GM18502 (cell line): ENCODE measurements at regions not wholly inside any gene's neighbourhood (a gene's known extent, or its start where the extent isn't known, plus 50 kb on each side); places are given as distances from the start of the nearest gene placed in this dataset.

ENCODE experiments used
- ATAC-seq: cut with Tn5 transposase; IDR thresholded peaks from one replicate; pipeline ENCODE4 v1.9.1; 2021; ENCODE audit warnings: mild to moderate bottlenecking; ENCODE audit not compliant: unreplicated experiment, poor library complexity

DNA sequence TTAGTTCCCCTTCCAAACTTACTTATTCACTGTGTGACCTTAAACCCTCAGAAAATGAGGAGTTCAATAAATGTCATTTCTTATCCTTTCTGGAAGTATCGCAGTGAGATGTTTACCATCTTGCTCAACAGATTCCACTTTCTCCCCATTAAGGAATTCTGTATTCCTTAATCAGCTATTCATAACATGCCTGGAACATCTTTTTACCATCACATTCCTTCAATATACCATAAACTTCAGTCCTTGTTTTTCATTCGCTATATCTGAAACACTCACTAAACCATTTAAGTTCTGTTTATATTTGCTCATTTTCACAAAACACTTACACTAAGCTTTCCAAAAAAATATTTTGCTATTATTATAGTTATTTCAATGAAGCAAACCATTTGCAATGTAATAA is 1158.6 kb downstream of the CDH12 start:
- ATAC-seq: no peak

DNA sequence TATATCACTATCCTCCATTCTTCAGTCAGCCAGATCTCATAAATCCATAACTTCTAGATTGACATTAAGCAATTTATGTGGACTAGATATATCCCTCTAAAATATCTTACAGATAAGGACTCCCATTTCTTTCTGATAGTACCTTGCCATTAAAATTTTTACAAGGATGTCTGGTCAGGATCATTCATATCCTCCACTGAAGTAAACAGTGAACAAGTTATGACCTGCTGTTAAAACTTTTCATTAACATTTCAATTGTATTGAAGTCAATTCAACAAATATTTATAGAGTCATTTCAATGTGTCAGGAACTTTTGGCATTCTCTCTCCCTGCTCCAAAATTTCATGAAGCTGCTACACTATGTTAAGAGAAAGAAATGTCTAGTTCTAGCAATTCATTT is 1159.6 kb downstream of the CDH12 start:
- ATAC-seq: no peak

DNA sequence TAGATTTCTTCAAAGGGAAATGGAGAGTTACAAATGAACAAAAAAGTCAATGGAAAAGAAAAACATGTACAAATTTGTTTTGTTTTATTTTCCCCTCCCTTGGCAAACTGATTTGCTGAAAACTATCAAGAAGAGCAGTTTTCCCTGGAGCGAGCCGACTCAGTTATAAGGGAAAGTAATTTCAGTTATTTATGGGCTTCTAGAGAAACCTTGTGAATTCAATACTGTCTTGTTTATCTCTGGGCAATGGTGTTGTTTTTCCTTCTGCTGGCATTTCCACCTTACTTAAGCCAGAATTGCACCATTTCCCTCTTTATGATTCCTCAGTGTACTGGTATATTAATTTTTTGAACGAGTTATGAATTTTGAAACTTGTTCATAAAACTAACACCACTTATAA is 1163.6 kb downstream of the CDH12 start:
- ATAC-seq: no peak

DNA sequence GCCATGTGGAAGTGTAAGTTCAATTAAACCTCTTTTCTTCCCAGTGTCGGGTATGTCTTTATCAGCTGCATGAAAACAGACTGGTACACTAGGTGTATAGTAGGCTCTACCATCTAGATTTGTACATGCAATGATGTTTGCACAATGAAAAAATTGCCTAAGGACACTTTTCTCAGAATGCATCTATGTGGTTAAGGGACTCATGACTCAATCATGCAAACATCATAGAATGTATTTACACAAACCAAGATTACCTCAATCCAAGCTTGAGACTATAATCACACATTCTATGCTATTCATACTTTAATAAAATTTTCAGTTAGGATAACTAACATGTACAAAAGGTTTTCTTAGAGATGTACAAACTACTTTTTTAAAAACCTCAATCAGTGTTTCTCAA is 1164.5 kb downstream of the CDH12 start:
- no peak for ATAC-seq

DNA sequence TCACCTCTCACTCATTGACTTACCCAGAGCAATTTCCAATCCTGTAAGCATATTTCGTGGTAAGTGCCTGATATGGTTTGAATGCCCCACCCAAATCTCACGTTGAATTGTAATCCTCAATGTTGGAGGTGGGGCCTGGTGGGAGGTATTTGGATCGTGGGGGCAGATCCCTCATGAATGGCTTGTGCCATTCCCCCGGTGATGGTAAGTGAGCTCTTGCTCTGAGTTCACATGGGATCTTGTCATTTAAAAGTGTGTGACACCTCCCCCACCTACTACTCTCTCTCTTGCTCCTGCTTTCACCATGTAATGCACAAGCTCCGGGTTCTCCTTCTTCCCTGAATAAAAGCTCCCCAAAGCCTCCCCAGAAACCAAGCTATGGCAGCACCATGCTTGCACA is 1165.5 kb downstream of the CDH12 start:
- ATAC-seq: no peak

DNA sequence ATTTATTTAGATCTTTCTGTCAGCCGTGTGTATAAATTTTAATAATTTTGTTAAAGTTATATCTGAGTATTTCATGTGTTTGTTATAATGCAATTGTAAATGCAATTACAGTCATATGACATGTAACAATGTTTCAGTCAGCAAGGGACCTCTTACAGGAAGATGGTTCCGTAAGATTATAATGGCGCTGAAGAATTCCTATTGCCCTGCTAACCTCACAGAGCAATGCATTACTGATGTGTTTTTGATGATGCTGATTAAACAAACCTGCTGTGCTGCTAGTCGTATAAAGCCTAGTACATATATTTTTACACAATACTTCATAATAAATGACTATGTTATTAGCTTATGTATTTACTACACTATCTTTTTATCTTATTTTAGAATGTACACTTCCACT is 1166.4 kb downstream of the CDH12 start:
- no peak for ATAC-seq

DNA sequence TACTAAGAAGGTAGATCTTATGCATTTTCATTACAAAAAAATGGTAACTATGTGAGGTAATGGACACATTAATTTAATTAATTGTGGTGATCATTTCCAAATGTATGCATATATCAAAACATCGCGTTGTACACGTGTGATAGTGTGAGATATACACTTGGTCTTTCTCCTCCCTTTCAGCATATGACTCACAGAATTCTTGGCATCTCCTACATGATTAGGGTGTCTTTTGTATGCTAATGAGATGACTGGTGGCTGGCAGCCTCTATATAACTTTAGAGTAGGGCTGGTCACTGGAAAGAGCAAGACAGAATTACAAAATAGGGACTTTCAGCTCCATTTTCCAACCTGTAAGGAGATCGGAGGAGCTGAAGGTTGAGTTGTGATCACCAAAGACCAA is 1167.6 kb downstream of the CDH12 start:
- no peak for ATAC-seq

DNA sequence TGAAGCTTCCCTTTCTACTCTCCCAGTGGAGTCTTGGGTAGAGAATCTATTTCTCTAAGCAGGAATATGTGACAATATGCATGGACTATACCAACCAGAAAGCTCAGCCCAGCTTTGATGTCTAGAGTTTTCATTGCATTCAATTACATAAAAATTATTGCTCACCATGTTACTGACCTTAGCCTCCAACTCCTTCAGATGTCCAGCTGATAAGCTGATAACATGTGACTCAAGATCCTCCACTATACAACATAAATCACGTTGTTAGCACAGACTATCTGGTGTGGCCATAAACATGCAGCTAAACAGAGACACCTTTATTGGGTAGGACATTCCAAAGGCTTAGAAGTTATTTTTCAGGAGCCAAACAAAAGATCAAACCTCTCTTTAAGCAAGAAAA is 1168.2 kb downstream of the CDH12 start:
- no peak for ATAC-seq

DNA sequence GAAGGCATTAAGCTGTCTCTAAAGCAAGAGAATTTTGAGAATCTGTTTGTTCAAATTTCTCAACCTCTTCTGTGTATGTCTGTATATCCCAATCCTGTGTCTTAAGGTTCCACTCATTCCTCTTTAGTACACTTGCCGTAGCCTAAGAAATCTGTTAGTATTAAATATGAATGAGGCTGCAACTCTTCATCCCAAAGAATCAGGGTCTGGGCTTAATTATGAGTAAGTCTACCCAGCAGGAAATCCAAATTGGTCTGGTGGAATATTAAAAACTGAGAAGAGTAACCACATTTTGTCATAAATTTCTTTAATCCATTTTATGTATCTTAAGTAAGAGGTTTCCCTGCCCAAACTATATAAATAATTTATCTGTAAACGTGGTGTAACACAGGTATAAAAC is 1171.2 kb downstream of the CDH12 start:
- no peak for ATAC-seq

DNA sequence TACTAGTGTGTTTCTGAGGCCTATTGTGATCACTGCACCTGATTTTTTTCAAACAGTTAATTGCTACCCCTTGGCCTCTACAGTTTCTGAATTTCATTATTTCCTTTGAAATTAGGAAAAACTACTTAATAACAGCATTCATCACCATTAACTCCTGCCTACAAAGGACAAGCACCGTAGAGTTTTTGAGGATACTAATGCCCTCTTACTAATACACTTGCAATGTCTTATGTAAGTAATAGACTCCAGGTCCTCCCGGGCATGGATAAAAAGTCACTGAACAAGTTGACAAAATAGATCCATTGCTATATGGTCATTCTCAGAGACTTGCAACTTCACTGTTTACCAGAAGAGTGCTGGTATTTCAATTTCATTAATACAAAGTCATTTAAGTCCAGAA is 1172.5 kb downstream of the CDH12 start:
- no peak for ATAC-seq

DNA sequence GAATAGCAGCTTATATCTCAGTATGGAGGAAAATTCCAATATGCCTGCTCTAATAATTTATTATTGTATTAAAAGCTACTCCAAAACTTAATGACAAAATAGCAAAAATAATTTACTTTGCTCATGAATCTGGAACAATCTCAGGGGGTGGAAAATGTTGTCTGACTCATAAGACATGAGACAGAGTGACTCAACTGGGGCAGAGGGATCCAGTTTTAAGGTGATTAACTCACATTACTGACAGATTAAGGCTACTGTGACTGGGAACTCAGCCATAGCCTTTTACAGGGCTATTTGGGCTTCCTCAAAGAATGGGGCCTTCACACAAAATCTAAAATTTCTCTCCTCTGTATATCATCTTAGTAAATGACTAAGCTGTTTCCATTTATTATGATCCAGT is 1172.9 kb downstream of the CDH12 start:
- no peak for ATAC-seq

DNA sequence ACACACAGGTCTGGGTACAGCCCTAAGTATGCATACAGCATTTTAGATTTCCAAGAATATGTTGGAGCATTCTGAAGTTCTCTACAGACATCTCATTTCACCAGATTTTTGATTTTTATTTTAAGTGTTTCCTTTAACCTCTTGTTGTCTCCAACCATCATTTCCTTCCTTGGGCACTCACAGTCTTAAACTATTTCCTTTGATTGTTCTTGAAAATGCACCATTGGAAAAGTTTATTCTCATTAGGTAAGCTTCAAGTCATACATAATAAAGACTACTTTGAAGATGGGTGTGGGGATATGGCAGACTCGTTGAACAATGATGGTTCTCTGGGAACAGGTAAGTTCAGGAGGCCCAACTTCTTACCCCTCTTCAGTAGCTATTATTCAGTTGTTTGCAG is 1174.6 kb downstream of the CDH12 start:
- no peak for ATAC-seq

DNA sequence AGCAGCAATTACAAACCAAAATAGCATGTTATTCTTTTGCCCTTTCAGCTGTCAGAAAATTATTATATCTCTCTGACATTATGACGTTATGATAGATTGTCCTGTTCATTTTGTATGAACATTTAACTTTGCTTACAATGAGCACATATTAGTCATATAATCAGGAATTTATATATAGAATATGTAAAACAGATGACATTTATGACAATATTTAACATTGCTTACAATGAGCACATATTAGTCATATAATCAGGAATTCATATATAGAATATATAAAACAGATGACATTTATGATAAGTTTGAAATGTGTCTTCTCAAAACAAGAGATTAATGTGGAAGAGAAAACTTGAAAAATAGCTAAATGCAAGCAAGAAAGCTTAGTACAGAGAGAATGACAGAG is 1180.2 kb downstream of the CDH12 start:
- ATAC-seq: no peak

DNA sequence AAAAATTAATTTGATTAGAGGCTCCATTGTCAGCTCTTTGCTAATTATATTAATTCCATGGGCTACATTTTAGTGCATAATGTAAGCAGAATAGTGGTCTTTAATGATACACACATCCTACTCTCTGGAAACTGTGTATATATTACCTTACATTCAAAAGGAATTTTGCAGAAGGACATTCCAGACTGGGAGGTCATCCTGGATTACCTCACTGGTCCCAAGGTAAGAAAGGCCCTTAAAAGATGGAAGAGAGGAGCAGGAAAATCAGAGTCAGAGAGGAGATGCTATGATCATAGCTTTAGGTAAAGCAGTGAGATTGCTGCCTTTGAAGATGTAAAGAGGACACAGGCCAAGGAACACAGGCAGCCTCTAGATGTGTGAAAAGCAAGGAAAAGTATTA is 1180.8 kb downstream of the CDH12 start:
- no peak for ATAC-seq

DNA sequence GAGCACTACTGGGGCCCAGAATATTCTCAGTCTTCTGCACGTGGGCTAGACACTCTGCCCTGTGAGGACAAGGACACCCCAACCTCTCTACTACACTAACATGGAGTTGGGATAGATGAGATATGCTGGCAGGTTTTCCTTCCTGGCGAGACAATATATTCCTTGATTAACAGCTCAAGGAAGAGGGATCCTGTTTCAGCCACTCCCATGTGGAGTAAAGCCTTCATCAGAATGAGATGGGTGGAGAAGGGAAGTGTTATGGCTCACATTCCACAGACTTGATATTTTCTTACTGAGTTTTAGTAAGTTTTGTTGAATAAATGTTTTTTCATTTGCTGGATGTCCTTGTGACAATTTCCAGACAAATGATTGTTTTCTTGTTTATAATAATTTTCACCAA is 1187.6 kb downstream of the CDH12 start:
- no peak for ATAC-seq

DNA sequence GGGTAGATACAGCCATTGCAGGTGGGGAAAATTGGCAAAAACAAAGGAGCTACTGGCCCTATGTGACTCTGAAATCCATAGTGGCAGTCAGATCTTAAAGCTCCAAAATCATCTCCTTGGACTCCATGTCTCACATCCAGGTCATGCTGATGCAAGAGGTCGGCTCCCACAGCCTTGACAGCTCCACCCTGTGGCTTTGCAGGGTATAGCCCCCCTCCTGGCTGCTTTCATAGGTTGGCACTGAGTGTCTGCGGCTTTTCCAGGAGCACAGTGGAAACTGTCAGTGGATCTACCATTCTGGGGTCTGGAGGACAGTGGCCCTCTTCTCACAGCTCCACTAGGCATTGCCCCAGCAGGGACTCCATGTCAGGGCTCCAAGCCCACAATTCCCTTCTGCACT is 1190.1 kb downstream of the CDH12 start:
- no peak for ATAC-seq

DNA sequence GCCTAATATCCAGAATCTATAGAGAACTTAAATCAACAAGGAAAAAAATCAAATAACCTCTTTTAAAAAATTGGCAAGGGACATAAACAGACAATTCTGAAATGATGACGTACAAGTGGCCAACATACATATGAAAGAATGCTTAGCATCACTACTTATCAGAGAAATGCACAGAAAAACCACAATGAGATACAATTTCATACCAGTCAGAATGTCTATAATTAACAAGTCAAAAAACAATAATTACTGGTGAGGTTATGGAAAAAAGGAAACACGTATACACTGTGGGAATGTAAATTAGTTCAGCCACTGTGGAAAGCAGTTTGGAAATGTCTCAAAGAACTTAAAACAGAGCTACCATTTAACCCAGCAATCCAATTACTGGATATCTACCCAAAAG is 1192.0 kb downstream of the CDH12 start:
- no peak for ATAC-seq

DNA sequence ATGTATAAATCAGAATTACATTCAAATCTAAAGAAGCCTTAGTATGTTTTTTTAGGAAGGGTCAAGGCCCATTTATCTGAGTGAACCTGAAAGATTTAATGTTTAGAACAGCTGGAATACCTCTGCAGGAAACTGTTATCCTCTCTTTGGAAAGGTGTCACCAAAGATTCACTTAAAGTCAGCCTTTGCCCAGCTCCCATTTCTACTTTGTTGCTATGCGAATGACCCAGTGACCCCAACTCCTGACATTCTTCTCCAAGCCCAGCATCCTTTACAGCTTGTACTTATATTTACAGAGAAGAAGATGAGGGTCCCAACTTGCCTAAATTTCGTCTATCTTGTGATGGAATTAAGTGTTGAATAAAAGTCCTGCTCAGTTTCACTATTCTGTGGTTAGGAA is 1198.6 kb downstream of the CDH12 start:
- ATAC-seq: no peak

DNA sequence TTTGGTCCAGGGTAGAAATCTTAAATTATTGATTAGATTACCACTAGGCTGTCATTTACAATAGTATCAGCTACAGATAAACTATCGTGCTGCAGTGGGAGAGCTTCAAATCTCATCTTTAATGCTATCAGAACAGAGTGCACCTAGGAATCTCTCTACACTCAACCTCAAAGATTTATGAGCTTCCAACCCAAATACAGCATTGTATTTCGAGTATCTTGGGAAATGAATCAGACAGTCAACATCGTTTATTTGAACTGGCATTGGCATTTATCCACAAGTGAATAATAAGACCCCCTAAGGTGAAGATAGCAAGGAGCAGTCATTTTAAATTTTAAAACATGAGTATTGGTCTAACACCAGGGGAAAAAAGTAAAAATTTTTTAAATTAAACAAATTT is 1203.2 kb downstream of the CDH12 start:
- no peak for ATAC-seq

DNA sequence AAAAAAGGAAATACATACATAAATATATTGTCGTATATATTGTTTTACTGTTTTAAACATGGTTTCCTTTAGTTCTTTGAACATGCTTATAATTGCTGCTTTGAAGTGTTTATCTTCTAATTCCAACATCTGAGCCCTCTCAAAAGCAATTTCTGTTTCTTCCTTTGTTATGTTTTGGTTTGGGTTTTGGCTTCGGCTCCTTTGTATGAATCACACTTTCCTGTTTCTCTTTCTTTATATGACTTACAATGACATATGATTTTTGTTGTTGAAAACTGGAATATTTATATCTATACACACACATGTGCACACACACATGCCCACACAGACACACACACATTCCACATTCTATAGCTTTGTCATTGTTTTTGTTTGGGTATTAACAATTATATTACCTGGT is 1206.7 kb downstream of the CDH12 start:
- ATAC-seq: no peak

DNA sequence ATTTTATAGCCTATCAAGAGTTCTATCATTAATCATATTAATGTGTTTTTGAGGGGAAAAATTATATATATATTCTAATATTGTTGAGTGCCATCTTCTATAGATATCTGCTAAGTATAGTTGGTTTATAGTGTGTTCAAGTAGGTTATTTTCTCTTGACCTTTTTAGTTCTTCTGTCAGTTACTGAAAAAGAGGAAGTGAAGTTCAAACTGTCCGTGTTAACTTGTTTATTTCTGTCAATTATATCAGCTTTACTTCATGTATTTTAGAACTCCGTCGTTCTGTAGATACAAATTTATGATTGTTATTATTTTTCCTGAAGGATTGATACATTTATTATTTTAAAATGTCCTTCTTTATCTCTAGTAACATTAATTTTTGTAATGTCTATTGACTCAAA is 1209.1 kb downstream of the CDH12 start:
- ATAC-seq: no peak

DNA sequence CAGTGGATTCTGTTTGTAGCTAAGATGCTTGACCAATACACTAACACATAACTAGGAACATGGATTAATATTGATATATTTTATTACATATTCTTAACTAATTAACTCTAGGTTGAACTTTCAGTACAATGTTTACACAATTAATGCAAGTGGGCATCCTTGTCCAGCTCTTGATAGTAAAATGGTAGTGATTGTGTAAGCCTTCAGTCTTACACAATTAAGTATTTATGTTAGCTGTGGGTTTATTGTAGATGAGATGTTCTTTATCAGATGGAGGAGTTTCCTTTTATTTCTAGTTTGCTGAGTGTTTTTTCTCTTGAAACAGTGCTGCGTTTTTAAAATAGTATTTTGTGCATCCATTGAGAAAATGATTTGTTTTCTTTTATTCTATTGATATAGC is 1210.8 kb downstream of the CDH12 start:
- no peak for ATAC-seq

DNA sequence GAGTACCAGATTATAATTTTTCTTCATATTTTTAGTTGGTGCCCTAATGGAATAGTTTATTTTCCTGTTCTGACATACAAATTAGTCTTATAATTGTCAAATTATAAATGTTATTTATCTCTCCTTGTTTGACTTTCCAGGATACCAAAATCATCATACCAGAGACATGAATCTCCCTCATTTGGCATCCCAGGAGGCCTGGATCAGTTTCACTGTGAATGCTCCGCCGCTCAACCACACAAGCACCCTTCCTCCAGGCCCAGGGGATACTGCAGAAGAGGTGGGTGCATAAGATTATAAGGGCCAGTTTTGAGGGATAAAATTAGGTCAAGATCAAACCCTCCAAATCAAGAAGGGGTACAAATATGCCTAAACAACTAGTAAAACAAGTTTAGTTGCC is 1229.3 kb downstream of the CDH12 start:
- ATAC-seq: no peak
